HG03571 (cell line): ENCODE measurements at regions not wholly inside any gene's neighbourhood (a gene's known extent, or its start where the extent isn't known, plus 50 kb on each side); places are given as distances from the start of the nearest gene placed in this dataset.
"Not testable (repeated sequence)": the region's sequence is repeated elsewhere in the genome, so short reads cannot be mapped to it uniquely, and the experiment has no call there.

Source experiments
- ATAC-seq: cut with Tn5 transposase; IDR thresholded peaks from one replicate; pipeline ENCODE4 v1.9.1; 2021; ENCODE audit not compliant: unreplicated experiment

DNA sequence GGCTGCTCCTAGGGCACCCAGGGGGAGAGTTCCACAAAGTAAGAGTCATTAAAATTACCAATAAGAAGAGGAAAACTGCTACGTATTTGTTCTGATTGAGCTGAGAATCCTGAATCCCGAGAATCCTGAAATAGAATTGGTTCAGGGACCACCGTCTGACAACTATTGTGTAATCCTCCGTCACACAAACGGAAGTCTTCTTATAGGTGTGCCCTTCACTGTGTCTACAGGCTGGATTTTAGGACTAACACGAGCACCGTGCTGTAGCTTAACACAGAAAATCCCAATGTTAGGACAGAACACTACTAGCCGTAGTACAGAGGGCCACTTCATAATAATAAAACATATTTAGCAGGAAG lies 50.6 kb upstream of the RNF182 start:
- ATAC-seq = no peak

DNA sequence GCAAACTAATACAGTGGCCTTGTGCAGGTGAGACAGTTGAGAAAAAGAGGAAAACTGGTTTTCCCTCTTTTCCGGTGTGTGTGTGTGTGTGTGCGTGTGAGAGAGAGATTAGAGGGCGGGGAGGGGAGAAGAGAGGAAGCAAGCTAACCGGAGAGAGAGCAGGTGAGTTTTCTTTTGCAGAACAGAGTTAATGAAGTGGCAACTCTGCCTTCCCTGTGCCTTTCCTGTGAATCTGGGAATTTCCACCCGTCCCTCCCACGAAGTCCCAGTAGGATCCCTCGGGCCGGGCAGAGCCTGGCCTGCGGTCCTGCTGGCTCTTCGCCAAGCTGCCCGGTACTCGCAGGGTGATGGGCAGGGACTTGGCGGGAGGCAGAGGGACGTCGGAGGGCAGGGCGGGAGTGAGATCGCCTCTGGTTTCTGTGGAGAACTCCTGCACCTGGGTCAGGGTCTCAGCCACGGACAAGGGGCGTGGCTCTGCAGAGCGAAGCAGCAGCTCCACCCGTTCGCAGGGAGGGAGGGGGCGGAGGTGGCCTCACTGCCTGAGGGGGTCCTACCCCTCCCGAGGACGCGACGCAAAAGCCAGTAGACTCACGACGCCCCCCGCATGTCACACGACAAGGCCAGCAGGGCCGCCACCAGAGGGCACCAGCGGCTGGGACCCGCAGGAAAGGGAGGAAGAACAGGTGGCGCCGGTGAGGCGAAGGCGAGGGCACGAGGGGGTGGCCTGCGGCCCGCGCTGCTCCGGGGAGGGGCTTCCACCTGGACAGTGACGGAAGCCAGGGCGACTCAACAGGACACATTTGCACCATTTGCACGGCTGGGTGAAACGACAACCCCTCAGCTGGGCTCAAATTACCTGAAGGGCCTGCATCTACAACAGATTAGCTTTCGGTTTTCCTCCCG lies 51.2 kb upstream of the RNF182 start:
- peak; percentile 68 for ATAC-seq

- no peak for ATAC-seq
Observed at GRCh38 chr6:13872681-13873080, 52.1 kb upstream of the RNF182 start.

DNA sequence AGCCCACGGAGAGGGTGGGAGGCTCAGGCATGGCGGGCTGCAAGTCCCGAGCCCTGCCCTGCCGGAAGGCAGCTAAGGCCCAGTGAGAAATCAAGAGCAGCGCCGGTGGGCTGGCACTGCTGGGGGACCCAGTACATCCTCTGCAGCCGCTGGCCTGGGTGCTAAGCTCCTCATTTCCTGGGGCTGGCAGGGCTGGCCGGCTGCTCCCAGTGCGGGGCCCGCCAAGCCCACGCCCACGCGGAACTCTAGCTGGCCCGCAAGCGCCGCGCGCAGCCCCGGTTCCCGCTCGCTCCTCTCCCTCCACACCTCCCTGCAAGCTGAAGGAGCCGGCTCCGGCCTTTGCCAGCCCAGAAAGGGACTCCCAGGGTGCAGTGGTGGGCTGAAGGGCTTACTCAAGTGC lies 52.7 kb upstream of the RNF182 start:
- not testable (repeated sequence) for ATAC-seq

DNA sequence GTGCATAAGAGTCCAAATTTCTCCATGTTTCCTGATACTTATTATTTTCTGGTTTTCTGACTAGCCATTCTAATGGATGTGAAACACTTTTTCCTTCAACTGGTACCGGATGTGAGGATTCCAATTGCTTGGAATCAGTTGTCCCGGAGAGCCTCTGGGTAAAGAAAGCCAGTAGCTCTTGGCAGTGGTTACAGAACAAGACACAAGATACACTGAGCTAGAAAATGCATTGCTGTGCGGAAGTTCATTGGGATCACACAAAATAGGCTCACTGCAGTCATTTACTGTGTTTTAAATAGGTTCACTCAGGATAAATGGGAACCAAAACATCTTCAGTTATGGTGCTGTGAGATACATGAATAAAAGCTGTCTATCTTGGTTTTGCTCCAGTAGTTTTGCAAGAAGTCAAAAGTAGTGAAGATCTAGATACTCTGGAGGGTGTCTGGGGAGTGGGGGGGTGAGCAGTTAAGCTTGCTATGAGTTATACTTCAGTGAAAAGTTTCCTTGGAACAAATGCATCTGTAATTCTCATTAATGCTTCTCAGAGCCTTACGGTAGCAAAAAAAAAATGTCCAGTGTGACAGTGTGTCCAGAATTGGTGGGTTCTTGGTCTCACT lies 54.4 kb upstream of the RNF182 start:
- no peak for ATAC-seq

DNA sequence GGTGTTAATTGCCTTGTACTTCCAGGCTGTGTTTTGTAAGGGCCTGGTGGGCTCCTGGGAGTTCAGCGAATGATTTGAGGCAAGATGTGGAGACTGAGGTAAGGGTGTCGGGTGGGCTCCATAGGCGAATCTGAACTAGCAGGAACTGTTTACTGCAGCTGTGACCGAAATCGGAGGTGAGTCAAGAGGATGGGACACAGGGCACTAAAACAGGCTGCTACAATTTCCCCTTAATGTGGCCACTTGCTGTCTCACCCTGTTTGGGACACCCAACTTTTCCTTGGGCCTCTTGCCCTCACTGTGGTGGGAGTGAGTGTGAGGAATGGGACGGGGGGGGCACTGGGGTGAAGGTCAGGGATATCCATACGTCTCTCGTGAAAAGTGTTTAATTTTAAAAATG lies 53.9 kb upstream of the MCUR1 start:
- ATAC-seq = no peak

- ATAC-seq = no peak
Observed at GRCh38 chr6:13866301-13866700, 51.9 kb upstream of the MCUR1 start.

- ATAC-seq = no peak
Observed at GRCh38 chr6:13865141-13865540, 50.8 kb upstream of the MCUR1 start.

DNA sequence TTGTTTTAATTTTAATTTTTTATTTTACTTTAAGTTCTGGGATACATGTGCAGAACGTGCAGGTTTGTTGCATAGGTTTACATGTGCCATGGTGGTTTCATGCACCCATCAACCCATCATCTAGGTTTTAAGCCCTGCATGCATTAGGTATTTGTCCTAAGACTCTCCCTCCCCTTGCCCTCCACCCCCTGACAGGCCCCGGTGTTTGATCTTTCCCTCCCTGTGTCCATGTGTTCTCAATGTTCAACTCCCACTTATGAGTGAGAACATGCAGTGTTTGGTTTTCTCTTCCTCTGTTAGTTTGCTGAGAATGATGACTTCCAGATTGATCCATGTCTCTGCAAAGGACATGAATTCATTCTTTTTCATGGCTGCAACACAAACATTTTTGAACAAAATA lies 50.3 kb upstream of the MCUR1 start:
- not testable (repeated sequence) for ATAC-seq
